ENCODE measurements at regions not wholly inside any gene's neighbourhood (a gene's known extent, or its start where the extent isn't known, plus 50 kb on each side); places are given as distances from the start of the nearest gene placed in this dataset.

- TF ChIP-seq POLR2A (IDR thresholded peaks at IDR 0.05; ENCODE audit: low read depth, low read length) = no peak
- TF ChIP-seq, protein P1, sequence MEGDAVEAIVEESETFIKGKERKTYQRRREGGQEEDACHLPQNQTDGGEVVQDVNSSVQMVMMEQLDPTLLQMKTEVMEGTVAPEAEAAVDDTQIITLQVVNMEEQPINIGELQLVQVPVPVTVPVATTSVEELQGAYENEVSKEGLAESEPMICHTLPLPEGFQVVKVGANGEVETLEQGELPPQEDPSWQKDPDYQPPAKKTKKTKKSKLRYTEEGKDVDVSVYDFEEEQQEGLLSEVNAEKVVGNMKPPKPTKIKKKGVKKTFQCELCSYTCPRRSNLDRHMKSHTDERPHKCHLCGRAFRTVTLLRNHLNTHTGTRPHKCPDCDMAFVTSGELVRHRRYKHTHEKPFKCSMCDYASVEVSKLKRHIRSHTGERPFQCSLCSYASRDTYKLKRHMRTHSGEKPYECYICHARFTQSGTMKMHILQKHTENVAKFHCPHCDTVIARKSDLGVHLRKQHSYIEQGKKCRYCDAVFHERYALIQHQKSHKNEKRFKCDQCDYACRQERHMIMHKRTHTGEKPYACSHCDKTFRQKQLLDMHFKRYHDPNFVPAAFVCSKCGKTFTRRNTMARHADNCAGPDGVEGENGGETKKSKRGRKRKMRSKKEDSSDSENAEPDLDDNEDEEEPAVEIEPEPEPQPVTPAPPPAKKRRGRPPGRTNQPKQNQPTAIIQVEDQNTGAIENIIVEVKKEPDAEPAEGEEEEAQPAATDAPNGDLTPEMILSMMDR (IDR thresholded peaks at IDR 0.05; ENCODE audit: extremely low read depth in 1 of 2, insufficient read depth in 1 of 2, low read depth in 1 of 2, low read length in 2 of 2) = no peak
- TF ChIP-seq JUN (IDR thresholded peaks at IDR 0.05; ENCODE audit: borderline replicate concordance, insufficient read depth, insufficient read length, low read depth) = no peak
- TF ChIP-seq EZH2 (IDR thresholded peaks at IDR 0.05; ENCODE audit: borderline replicate concordance, low read depth, low read length, severe bottlenecking) = no peak
- TF ChIP-seq POLR2AphosphoS5 (IDR thresholded peaks at IDR 0.05; ENCODE audit: insufficient read depth, low read depth, low read length) = no peak
- no peak for TF ChIP-seq MYC (IDR thresholded peaks at IDR 0.05; ENCODE audit: low read depth, low read length)
- no peak for TF ChIP-seq GATA2 (IDR thresholded peaks at IDR 0.05; ENCODE audit: insufficient read depth, insufficient read length, low read depth, low read length)
Measured at GRCh38 chr4:175951794-175952193, 113.8 kb upstream of the WDR17 start.
